Endothelial cell of umbilical vein (primary cell): ENCODE measurements at regions not wholly inside any gene's neighbourhood (a gene's known extent, or its start where the extent isn't known, plus 50 kb on each side); places are given as distances from the start of the nearest gene placed in this dataset.

Experiments
- BruUV-seq: library from RNA; stranded (reverse); fragments of 400-500 nt; replicated peaks from 2 replicates; lab custom pipeline; 2021; lab: Mats Ljungman, UMichigan
- CTCF ChIA-PET: fragments of 300-600, 350-600 bp; sonication (Branson Sonifier 250); formaldehyde crosslinking; loops from one replicate; lab custom pipeline; 2021; ENCODE audit warnings: antibody characterized with exemption, inconsistent platforms; lab: Charles Lee
- POLR2A ChIA-PET: fragments of 300-600, 350-600 bp; sonication (Branson Sonifier 250); formaldehyde crosslinking; loops from one replicate; lab custom pipeline; 2021; ENCODE audit warnings: antibody characterized with exemption, inconsistent platforms; lab: Charles Lee
- DNase-seq: peaks from one replicate; pipeline ENCODE4 v3.0.0-alpha.2; 2011; ENCODE audit warnings: low read depth, low spot score
- FAIRE-seq: peaks from 2 replicates; lab custom pipeline; 2011; peaks lifted over from hg19 to GRCh38; lab: Jason Lieb, UNC
- H2AFZ ChIP-seq: 2 replicates; pipeline ENCODE4 v1.6.0; 2012; ENCODE audit warnings: low read depth, low read length, control low read depth, inconsistent platforms
- H3K27ac ChIP-seq: 2 replicates; pipeline ENCODE4 v1.5.1; 2011; ENCODE audit warnings: low read depth, mild to moderate bottlenecking, control low read depth, low read length, moderate library complexity; ENCODE audit not compliant: insufficient read depth
- H3K27me3 ChIP-seq, 2 experiments: 2 replicates each; pipeline versions ENCODE4 v1.6.0 to v1.6.1; 2011; ENCODE audit warnings: low read length in 2 of 2, mixed read lengths in 1 of 2; ENCODE audit not compliant: control insufficient read depth in 2 of 2, insufficient read depth in 2 of 2
- H3K36me3 ChIP-seq, 2 experiments: 2 replicates in 1 of 2; 3 replicates in 1 of 2; pipeline ENCODE4 v1.5.1; 2011; ENCODE audit warnings: low read length in 2 of 2, mild to moderate bottlenecking in 1 of 2, moderate library complexity in 1 of 2; ENCODE audit not compliant: control insufficient read depth in 2 of 2, insufficient read depth in 2 of 2; ENCODE audit errors: extremely low read depth in 1 of 2
- H3K4me1 ChIP-seq: 3 replicates; pipeline ENCODE4 v1.5.1; 2011; ENCODE audit warnings: mild to moderate bottlenecking, low read length; ENCODE audit not compliant: control insufficient read depth, insufficient read depth; ENCODE audit errors: extremely low read depth
- H3K4me2 ChIP-seq: 2 replicates; pipeline ENCODE4 v1.6.1; 2011; ENCODE audit warnings: low read length, control low read depth, mixed read lengths; ENCODE audit not compliant: insufficient read depth
- H3K4me3 ChIP-seq, 3 experiments: fragments of 200-600 bp in 1 of 3; sonication (generic), shearing (Covaris generic) in 1 of 3; replicated peaks in 1 of 3; 2 replicates each; pipeline ENCODE4 v1.5.1; 2011 to 2016; ENCODE audit warnings: control low read depth in 3 of 3, low read length in 3 of 3, mild to moderate bottlenecking in 2 of 3, inconsistent platforms in 1 of 3, low read depth in 1 of 3, moderate library complexity in 1 of 3; ENCODE audit not compliant: insufficient read depth in 1 of 3
- H3K79me2 ChIP-seq: 2 replicates; pipeline ENCODE4 v1.6.0; 2012; ENCODE audit warnings: low read length, inconsistent platforms; ENCODE audit not compliant: control insufficient read depth, insufficient read depth
- H3K9ac ChIP-seq: replicated peaks from 2 replicates; pipeline ENCODE3; 2011; ENCODE audit warnings: low read length, control low read depth; ENCODE audit not compliant: insufficient read depth; ENCODE audit errors: extremely low read depth
- H3K9me1 ChIP-seq: replicated peaks from 3 replicates; pipeline ENCODE4 v1.6.0; 2011; ENCODE audit warnings: mild to moderate bottlenecking, low read length; ENCODE audit not compliant: control insufficient read depth, insufficient read depth; ENCODE audit errors: extremely low read depth
- H3K9me3 ChIP-seq: replicated peaks from 2 replicates; pipeline ENCODE4 v1.5.1; 2012; ENCODE audit warnings: low read length, inconsistent platforms; ENCODE audit not compliant: control insufficient read depth, insufficient read depth
- H4K20me1 ChIP-seq: replicated peaks from 2 replicates; pipeline ENCODE3; 2011; ENCODE audit warnings: mild to moderate bottlenecking, low read length; ENCODE audit not compliant: control insufficient read depth, insufficient read depth; ENCODE audit errors: extremely low read depth
- EZH2 ChIP-seq: IDR thresholded peaks from 2 replicates; pipeline ENCODE4 v1.6.1; 2012; ENCODE audit warnings: borderline replicate concordance, low read depth, mild to moderate bottlenecking, moderate library complexity, low read length, inconsistent platforms; ENCODE audit not compliant: severe bottlenecking
- FOS ChIP-seq: IDR thresholded peaks from 2 replicates; pipeline ENCODE4 v1.6.1; 2011; ENCODE audit warnings: mild to moderate bottlenecking, low read length, moderate library complexity, borderline replicate concordance; ENCODE audit not compliant: insufficient read depth
- GATA2 ChIP-seq: IDR thresholded peaks from 2 replicates; pipeline ENCODE4 v1.7.0; 2011; ENCODE audit warnings: low read depth, mild to moderate bottlenecking, moderate library complexity, mixed read lengths, low read length; ENCODE audit not compliant: insufficient read length, insufficient read depth
- JUN ChIP-seq: IDR thresholded peaks from 2 replicates; pipeline ENCODE4 v1.6.1; 2011; ENCODE audit warnings: borderline replicate concordance, low read depth; ENCODE audit not compliant: insufficient read length, insufficient read depth
- MYC ChIP-seq: IDR thresholded peaks from one replicate; pipeline ENCODE4 v1.6.1; 2011; ENCODE audit warnings: mild to moderate bottlenecking, low read depth, low read length
- POLR2A ChIP-seq: IDR thresholded peaks from 2 replicates; pipeline ENCODE4 v1.6.1; 2012; ENCODE audit warnings: low read depth, mild to moderate bottlenecking, control low read depth, low read length
- POLR2AphosphoS5 ChIP-seq: IDR thresholded peaks from 2 replicates; pipeline ENCODE4 v1.6.1; 2012; ENCODE audit warnings: low read depth, mild to moderate bottlenecking, control low read depth, low read length, moderate library complexity; ENCODE audit not compliant: insufficient read depth
- dilution Hi-C: fragments of 300-500 bp; cut with MboI; formaldehyde crosslinking; loops from one replicate; pipeline ENCODE4 v1.15.0; 2019; ENCODE audit warnings: low sequenced_read_pairs; ENCODE audit not compliant: extremely low pct_ligation_motif_present
- intact Hi-C: fragments of 100-400 bp; cut with micrococcal nuclease; formaldehyde crosslinking; loops from one replicate; pipeline ENCODE4 v1.10.0; 2022

GRCh38 chr7:125370502-125370901 lies 440.9 kb upstream of the POT1 start:
- Histone ChIP-seq H4K20me1 (no peaks in the 10 kb centered on the region), H3K36me3 (no peaks in the 10 kb centered on the region), H3K79me2 (no peaks in the 10 kb centered on the region), H3K4me3 (no peak overlapping the region), H3K27ac (no peak overlapping the region), H3K9me3 (no peaks in the 10 kb centered on the region), H2AFZ (no peak overlapping the region), H3K4me1 (no peaks in the 10 kb centered on the region), H3K4me2 (no peak overlapping the region), H3K27me3 (no peaks in the 10 kb centered on the region), H3K9me1 (no peaks in the 10 kb centered on the region), H3K9ac (no peak overlapping the region)
- no peak for FAIRE-seq
- TF ChIP-seq FOS (no peak), POLR2AphosphoS5 (no peak), MYC (no peak), POLR2A (no peak)
- intact Hi-C loops: no loop called here
- ChIA-PET CTCF (no interaction called here), POLR2A (no interaction called here)
- no TSS peak for BruUV-seq
- no peak for DNase-seq
- dilution Hi-C loops: no loop called here

GRCh38 chr7:125363873-125364272 lies 434.2 kb upstream of the POT1 start:
- no peak overlapping the region for H3K9ac ChIP-seq
- dilution Hi-C loops: no loop called here
- no peak for FAIRE-seq

More at GRCh38 chr7:125363873-125364272, 434.2 kb upstream of the POT1 start:
- Histone ChIP-seq H3K27me3 (no peaks in the 10 kb centered on the region), H3K4me3 (no peak overlapping the region), H3K4me2 (no peak overlapping the region), H3K4me1 (peaks cover 2% of the 10 kb centered on the region), H3K79me2 (no peaks in the 10 kb centered on the region), H2AFZ (peak overlapping the region; percentile 29), H4K20me1 (no peaks in the 10 kb centered on the region), H3K9me3 (no peaks in the 10 kb centered on the region), H3K9me1 (no peaks in the 10 kb centered on the region), H3K27ac (no peak overlapping the region), H3K36me3 (no peaks in the 10 kb centered on the region)
- CTCF ChIA-PET: no interaction called here
- intact Hi-C loops: no loop called here
- POLR2A ChIA-PET: no interaction called here
- TF ChIP-seq POLR2A (no peak), EZH2 (no peak), POLR2AphosphoS5 (no peak), GATA2 (peak; percentile 12), JUN (no peak)
- peak; percentile 50 for DNase-seq
- BruUV-seq: no TSS peak
